Lower leg skin (tissue), 3 donors: ENCODE measurements at regions not wholly inside any gene's neighbourhood (a gene's known extent, or its start where the extent isn't known, plus 50 kb on each side); places are given as distances from the start of the nearest gene placed in this dataset.

Source experiments
- POLR2A ChIP-seq, 2 donors: fragments of 450-650 bp; IDR thresholded peaks; one replicate each; pipeline ENCODE4 v1.6.1; 2016 to 2017; ENCODE audit warnings: antibody characterized with exemption in 2 of 2, mild to moderate bottlenecking in 1 of 2, moderate library complexity in 1 of 2
- TF ChIP-seq, protein P1 (sequence below), 3 donors: fragments of 450-650 bp; IDR thresholded peaks; one replicate each; pipeline ENCODE4 v1.5.1; 2016; ENCODE audit warnings: antibody characterized with exemption in 3 of 3, mild to moderate bottlenecking in 3 of 3, moderate library complexity in 2 of 3

- no peak for TF ChIP-seq POLR2A (IDR thresholded peaks at IDR 0.05)
- TF ChIP-seq, protein P1, sequence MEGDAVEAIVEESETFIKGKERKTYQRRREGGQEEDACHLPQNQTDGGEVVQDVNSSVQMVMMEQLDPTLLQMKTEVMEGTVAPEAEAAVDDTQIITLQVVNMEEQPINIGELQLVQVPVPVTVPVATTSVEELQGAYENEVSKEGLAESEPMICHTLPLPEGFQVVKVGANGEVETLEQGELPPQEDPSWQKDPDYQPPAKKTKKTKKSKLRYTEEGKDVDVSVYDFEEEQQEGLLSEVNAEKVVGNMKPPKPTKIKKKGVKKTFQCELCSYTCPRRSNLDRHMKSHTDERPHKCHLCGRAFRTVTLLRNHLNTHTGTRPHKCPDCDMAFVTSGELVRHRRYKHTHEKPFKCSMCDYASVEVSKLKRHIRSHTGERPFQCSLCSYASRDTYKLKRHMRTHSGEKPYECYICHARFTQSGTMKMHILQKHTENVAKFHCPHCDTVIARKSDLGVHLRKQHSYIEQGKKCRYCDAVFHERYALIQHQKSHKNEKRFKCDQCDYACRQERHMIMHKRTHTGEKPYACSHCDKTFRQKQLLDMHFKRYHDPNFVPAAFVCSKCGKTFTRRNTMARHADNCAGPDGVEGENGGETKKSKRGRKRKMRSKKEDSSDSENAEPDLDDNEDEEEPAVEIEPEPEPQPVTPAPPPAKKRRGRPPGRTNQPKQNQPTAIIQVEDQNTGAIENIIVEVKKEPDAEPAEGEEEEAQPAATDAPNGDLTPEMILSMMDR (IDR thresholded peaks at IDR 0.05) = no peak
Observed at GRCh38 chr18:2392446-2392845, 178.9 kb downstream of the METTL4 start.
